Brain pericyte (primary cell): ENCODE measurements at regions not wholly inside any gene's neighbourhood (a gene's known extent, or its start where the extent isn't known, plus 50 kb on each side); places are given as distances from the start of the nearest gene placed in this dataset.

Experiments used
- DNase-seq: peaks from one replicate; pipeline ENCODE4 v3.0.0-alpha.2; 2012; ENCODE audit warnings: low read depth, low spot score

- no peak for DNase-seq
These were observed 718.3 kb downstream of the EPM2A start for GRCh38 chr6:145017051-145017450.

GRCh38 chr6:145017516-145017915, 717.8 kb downstream of the EPM2A start:
- no peak for DNase-seq

DNA sequence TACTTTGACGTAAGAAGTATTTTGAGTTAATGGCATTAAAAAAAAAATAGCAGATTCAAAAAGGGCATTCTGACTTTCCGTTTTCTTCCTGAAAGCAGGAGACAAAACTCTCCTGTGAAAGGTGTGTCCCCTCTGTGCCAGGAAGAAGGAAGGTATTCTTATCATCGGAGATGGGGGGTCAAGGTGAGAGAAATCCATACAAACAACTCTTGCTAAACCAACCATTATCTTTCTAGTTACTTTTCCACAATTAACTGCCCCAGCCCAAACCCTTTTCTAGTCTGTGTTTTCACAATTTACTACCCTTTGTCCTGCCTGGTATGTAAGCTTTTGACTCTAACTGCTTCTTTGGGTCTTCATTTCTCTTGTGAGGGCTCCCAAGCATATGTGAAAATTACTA, 717.3 kb downstream of the EPM2A start:
- no peak for DNase-seq

- no peak for DNase-seq
These were observed 715.2 kb downstream of the EPM2A start for GRCh38 chr6:145020114-145020513.

DNA sequence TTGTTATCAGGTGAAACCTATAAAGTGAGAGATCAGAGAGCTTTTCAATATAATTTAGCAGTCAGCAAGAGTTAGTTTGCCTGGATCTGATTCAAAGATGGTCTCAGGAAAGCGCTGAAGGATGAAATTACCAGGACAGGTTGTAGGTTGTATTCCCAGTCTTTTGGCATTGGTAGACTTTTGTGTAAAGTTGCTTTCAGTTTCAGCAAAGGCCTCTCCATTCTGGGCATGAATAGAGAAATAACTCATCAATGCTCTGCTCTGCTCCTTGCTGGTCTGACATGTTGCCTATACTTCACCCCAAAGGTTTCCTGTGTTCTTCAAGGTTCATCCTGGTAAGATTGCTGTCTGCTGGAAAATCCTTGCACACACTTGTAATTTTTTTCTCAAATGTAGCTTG, 714.8 kb downstream of the EPM2A start:
- DNase-seq, result no peak

- DNase-seq, result no peak
These were observed 713.0 kb downstream of the EPM2A start for GRCh38 chr6:145022199-145022796.

DNA sequence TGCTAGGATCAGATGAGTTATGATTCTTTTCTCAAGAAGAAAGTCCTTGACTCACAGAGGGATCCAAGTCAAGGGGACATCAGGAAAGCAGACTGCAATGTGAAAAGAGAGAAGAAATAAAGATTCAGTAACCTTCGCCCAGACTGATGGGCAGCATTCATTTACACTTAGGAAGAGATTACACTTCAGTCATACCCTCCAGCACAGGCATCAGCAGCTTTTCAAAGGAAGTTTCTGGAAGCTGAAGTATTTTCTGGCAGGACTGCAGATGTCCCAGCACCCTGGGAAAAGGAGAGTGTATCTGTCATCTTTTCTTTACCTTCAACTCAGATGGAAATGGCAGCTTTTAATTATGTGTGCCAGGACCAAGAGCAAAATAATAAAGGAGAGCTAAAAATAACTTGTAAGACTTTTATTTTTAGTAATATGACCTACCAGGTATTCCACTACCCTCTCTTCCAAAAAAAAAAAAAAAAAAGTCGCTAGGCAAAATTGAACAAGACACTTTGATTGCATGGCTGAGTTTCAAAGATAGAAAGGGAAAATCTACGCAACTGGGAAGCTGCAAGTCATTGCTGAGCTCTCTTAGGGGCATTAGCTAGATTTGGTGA, 712.1 kb downstream of the EPM2A start:
- no peak for DNase-seq

DNA sequence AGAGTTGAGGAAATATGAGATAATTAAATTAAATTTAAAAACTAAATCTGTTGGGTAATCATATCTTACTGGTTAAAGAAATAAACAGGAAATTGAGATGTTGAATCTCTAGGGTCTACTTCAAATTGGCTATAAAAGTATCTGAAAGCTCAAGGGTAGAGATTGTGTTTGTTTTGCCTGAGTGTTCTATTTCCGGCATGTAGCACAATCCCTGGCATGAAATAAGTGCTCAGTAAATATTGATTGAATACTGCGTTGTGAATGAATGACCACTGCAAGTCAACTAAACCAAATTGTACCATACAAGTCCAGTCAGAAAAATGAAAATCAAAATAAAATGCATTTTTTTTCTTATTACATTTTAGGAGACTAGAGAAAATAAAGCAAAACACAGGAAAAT, 709.8 kb downstream of the EPM2A start:
- DNase-seq, result no peak

DNA sequence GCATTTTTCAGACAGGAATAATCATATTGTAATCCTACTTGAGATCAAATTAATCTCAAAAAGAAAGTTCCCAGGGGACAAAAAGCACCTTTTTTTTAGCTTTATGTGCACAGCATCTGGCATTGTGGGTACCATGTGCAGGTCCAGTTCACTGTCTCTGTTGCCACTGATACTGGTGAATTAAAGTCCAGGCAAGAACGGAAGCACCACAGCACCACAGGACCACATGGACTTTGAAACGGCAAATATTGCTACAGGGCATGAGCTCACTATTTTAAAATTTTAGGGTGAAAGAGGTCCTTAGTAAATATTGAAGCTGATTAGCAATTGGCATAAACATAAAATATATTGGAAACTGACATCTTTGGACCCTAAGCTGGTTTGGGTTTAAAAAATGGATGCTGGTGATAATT, 709.0 kb downstream of the EPM2A start:
- no peak for DNase-seq

DNA sequence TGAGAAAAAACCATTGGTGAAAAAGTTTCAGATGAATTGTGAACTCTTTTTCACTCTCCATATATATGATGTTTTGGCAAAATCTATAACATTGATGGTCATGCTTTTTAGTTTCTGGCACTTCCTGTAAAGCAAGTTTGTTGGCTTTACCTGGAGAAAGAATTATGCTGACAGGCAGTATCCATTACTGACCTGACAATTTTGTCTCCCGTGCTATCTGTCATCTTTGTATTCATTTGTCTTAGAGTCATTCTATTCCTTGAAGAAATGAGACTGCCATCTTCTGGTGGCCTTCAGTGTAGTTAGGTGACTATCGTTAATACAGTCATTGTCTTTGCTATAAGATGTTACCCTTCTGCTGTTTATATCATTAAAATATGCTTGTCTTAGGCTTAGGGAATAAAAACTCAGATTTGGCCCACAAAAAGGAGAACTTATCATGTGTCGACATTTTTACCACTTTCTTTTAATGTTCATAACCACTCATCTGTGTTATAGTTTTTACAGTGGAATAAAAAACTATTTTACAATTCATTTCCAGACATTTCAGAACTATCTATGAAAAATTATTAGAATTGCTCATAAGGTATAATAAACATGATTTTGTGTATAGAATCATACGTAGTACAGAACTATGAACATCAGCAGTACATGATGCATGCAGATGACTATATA, 707.0 kb downstream of the EPM2A start:
- DNase-seq, result no peak

- DNase-seq, result no peak
These were observed 704.3 kb downstream of the EPM2A start for GRCh38 chr6:145031001-145031400.

DNA sequence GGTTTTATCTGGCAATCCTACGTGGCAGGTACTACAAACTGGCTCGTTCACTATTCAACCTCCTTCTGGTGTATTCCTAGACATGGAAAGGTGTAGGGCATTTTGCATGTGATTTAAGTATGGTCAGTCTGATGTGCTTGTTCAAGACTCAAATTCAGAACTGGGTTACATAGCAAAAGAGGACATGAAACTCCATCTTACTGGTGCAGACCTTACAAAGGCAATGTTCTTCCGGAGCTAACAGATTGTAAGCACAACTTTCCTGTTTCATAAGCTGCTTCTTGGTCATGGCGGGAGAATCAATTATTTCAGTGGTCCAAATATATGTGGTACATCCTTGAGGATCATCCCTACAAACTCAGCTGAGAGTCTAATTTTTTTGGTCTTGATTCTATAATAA, 703.4 kb downstream of the EPM2A start:
- no peak for DNase-seq

DNA sequence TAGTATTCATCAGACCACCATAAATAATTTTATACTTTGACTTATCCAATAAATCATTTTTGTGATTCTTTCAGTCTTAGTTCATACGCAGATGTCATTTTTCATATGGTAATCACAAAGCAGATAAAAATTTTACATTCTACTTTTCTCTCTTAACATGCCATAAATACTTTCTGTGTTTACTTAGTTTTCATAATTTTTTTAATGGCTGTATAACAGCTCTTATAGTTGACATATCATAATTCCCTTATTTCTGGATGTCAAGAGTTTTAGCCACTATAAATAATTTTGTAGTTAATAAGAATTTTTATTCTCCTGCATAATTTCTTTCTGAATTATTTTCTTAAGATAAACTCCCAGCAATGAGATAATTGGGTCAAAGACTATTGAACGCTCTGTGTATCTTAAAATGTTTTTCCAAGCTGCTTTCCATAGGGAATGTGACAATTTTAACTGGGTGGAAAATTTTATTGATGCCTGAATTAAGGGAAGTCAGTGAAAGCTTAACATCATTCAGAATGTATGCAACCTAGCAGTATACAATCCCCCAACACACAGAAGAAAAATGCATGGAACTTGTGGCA, 702.7 kb downstream of the EPM2A start:
- no peak for DNase-seq

DNA sequence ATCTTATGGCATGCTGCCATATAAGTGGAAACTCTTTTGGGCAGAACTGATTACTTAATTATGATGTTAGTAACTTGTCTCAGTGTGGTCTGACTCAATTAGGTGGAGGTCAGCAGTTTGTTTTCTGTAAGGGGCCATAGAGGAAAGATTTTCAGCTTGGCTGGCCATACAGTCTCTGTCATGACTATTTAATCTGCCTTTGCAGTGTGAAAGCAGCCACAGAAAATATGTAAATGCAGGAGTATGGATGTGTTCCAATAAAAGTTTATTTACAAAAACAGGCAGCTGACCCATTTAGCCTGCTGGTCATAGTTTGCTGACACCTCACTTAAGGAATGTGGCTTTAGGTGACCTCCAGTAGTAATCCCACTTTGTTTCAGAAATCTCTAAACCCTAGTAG, 700.7 kb downstream of the EPM2A start:
- no peak for DNase-seq

DNA sequence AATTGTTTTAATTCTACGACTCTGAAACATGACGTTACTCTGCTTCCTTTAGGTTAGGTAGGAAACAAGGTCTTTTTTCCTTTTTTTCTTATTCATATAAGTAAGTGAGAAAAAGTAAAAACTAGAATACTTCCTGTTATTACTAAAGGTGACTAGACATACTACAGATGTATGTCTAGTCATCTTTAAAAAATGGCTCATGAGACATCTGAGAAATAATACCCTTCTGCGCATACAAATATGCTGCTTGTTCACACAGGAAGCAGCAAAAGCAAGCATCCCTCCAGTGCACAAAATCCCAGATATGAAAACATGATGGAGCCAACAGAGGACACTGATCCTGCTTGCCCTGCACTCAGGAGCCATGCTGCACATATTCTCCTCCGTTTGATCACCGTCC, 699.1 kb downstream of the EPM2A start:
- no peak for DNase-seq

DNA sequence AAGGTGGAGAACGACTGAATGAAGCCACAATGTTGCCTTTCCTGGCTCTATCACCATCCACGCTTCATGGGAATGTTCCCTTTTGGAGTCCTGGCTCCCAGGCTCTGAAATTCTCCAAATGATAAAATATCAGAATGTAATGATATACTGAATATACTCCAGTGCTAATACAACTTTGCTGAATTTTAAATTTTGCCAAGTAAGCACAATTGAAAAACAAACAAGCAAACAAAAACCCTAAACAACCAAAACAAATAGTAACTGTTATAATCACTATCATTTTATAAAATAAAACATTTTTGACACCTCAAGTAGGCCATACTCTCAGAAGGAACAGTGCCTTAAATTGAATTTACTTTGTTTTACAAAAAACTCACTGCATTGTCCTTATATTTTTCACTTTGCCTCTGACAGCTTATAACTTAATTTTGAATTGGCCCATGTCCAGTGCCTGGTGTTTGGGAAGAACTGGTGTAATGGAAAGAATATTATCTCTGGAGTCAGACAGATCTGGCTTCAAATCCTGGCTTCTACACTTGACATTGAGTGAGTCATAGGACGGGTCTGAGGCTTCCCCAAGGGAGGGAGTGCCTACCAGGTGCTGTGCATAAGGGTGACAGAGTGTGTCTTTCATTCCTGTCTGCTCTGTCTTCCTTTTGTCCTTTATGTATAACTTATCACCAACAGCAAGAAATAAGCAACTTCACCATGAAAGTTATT, 698.3 kb downstream of the EPM2A start:
- DNase-seq, result no peak

DNA sequence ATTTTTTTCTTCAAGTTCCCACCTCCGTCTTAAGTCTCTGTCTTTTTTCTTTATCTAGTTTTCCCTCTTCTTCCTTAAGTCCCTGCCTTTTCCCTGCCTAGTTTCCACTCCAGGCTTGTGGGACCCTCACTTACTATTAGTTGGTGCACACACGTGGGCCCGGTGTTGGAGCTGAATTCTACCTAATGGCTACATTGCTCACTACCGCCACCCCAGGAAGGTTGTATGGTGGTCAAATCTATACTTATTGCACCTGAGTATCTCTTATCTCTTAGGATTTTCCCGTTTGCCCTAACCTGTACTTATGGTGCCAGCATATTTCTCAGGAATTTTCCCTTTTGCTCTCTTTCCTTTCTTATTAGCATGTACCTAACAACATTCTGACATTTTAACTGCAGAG, 692.8 kb downstream of the EPM2A start:
- no peak for DNase-seq

DNA sequence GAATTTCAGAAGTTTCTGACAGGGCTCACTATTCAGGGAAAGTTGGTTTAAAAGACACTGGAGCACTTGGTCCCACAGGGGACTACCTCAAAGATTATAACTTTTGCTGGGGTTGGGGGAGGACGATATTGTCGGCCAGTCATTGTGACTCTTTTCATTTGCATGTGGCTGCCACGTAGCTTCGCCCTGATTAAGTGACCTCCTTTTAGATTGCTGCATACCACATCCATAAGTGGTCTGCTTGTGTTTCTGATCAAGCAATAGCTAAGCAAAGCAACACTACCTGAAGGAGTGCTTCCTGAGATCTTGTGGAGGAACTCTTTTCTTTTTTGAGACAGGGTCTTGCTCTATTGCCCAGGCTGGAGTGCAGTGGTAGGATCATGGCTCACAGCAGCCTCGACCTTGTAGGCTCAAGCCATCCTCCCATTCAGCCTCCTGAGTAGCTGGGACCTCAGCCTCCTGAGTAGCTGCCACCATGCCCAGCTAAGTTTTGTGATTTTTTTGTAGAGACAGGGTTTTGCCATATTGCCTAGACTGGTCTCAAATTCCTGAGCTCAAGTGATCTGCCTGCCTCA, 691.3 kb downstream of the EPM2A start:
- no peak for DNase-seq

DNA sequence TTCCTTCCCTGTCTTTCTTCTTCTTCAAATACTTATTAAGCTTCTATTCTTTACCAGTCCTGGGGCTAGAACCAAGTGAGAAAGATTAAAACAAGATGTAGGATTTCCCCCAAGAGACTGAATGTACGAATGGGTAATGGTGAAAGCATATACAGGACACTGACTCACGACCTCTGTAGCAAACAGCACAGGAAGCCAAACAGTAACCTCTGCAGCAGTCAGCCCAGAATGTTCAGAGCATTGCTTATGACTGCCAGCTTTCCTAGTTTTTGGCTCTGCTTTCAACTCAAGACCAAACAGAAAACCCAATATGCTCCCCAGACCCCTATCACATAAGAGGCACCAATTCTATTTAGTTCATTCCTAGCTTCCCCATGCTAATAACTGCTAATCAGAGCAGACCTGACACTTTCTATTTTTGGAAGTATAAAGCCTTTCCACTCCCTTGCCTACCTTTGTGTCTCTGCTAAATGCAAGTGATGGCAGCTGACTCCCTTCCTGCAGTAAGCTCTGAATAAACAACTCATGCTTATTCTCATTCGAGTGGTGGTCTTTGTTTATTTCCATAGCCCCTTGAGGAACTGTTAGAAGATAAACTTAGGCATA, 690.6 kb downstream of the EPM2A start:
- DNase-seq, result peak; percentile 43

DNA sequence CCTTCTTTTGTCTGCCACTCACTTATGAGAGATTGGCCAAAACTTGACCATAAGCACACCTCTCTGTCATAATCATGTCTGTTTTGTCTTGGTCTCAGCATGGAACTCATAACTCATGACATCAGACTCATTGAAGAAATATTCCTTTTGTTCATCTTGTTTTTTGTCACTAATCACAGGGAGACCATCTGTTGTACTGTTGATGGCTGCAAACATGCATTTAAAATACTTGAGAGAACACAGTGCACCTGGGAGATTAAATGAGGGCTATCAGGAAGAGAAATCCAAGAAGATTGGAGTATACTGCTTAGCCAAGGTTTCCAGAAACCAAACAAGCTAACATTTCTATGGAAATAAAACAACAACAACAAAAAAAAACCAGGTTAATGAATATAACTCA, 689.7 kb downstream of the EPM2A start:
- no peak for DNase-seq

DNA sequence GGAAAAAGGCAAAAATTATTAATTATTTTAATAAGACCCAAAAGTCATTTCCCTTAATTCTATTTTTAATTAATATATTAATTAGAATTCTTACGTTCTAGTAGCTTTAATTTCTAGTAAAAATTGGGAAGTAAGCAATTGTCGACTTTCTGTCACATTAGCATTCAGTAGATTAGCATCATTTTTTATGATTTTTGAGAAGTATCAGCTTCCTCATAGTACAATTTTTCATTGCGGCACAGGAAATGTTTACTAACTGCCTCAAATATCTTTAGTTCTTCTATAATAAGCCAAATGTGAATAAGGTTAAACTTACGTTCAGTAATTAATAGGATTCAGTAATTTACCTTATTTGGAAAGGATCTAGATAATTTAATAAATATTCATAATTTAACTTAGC, 687.4 kb downstream of the EPM2A start:
- no peak for DNase-seq

- no peak for DNase-seq
These were observed 683.7 kb downstream of the EPM2A start for GRCh38 chr6:145051661-145052060.
